Keratinocyte (primary cell): ENCODE measurements at regions not wholly inside any gene's neighbourhood (a gene's known extent, or its start where the extent isn't known, plus 50 kb on each side); places are given as distances from the start of the nearest gene placed in this dataset.
"Not testable (repeated sequence)": the region's sequence is repeated elsewhere in the genome, so short reads cannot be mapped to it uniquely, and the experiment has no call there.

Experiments
- DNase-seq: peaks from one replicate; pipeline ENCODE4 v3.0.0-alpha.2; 2011; ENCODE audit warnings: low read depth, missing footprints, low spot score
- FAIRE-seq: peaks from 2 replicates; lab custom pipeline; 2011; peaks lifted over from hg19 to GRCh38; lab: Jason Lieb, UNC
- H2AFZ ChIP-seq: 2 replicates; pipeline ENCODE4 v1.6.0; 2012; ENCODE audit warnings: low read length, control low read depth, inconsistent platforms; ENCODE audit not compliant: control insufficient read depth
- H3K27ac ChIP-seq: 2 replicates; pipeline ENCODE4 v1.5.1; 2011; ENCODE audit warnings: low read length; ENCODE audit not compliant: control insufficient read depth, insufficient read depth
- H3K27me3 ChIP-seq: 3 replicates; pipeline ENCODE4 v1.6.0; 2011; ENCODE audit warnings: low read length; ENCODE audit not compliant: control insufficient read depth, insufficient read depth; ENCODE audit errors: extremely low read depth
- H3K36me3 ChIP-seq, 2 experiments: 2 replicates in 1 of 2; 3 replicates in 1 of 2; pipeline ENCODE4 v1.5.1; 2011; ENCODE audit warnings: low read length in 2 of 2, mild to moderate bottlenecking in 1 of 2; ENCODE audit not compliant: control insufficient read depth in 2 of 2, insufficient read depth in 2 of 2; ENCODE audit errors: extremely low read depth in 1 of 2
- H3K4me1 ChIP-seq: 3 replicates; pipeline ENCODE4 v1.5.1; 2011; ENCODE audit warnings: low read length; ENCODE audit not compliant: control insufficient read depth, insufficient read depth; ENCODE audit errors: extremely low read depth
- H3K4me2 ChIP-seq: 3 replicates; pipeline ENCODE4 v1.6.0; 2011; ENCODE audit warnings: low read depth, low read length; ENCODE audit not compliant: control insufficient read depth, insufficient read depth; ENCODE audit errors: extremely low read depth
- H3K4me3 ChIP-seq, 3 experiments: fragments of 200-600 bp in 1 of 3; sonication (generic) in 1 of 3; 2 replicates in 2 of 3; 3 replicates in 1 of 3; pipeline ENCODE4 v1.5.1; 2011 to 2016; ENCODE audit warnings: low read length in 3 of 3, mild to moderate bottlenecking in 3 of 3, control low read depth in 2 of 3, inconsistent platforms in 1 of 3, low read depth in 1 of 3, mixed read lengths in 1 of 3, mixed run types in 1 of 3, moderate library complexity in 1 of 3; ENCODE audit not compliant: control insufficient read depth in 2 of 3, insufficient read depth in 2 of 3; ENCODE audit errors: extremely low read depth in 1 of 3
- H3K79me2 ChIP-seq: 2 replicates; pipeline ENCODE4 v1.6.0; 2012; ENCODE audit warnings: low read length; ENCODE audit not compliant: control insufficient read depth, insufficient read depth
- H3K9ac ChIP-seq: 3 replicates; pipeline ENCODE4 v1.6.0; 2011; ENCODE audit warnings: low read length; ENCODE audit not compliant: control insufficient read depth, insufficient read depth; ENCODE audit errors: extremely low read depth
- H3K9me1 ChIP-seq: 3 replicates; pipeline ENCODE4 v1.6.0; 2011; ENCODE audit warnings: low read length; ENCODE audit not compliant: control insufficient read depth, insufficient read depth; ENCODE audit errors: extremely low read depth
- H3K9me3 ChIP-seq: 2 replicates; pipeline ENCODE4 v1.5.1; 2012; ENCODE audit warnings: low read depth, low read length; ENCODE audit not compliant: control insufficient read depth
- H4K20me1 ChIP-seq: 3 replicates; pipeline ENCODE4 v1.6.0; 2011; ENCODE audit warnings: low read length; ENCODE audit not compliant: control insufficient read depth, insufficient read depth; ENCODE audit errors: extremely low read depth
- CTCF ChIP-seq, 3 experiments: IDR thresholded peaks in 1 of 3; conservative IDR thresholded peaks in 1 of 3; optimal IDR thresholded peaks in 1 of 3; 2 replicates in 2 of 3; 3 replicates in 1 of 3; pipeline versions ENCODE3 to v1.5.1; 2011; ENCODE audit warnings: low read length in 3 of 3, mild to moderate bottlenecking in 3 of 3, moderate library complexity in 2 of 3, control low read depth in 1 of 3, inconsistent platforms in 1 of 3; ENCODE audit not compliant: insufficient read depth in 2 of 3; ENCODE audit errors: extremely low read depth in 1 of 3
- EZH2 ChIP-seq: IDR thresholded peaks from one replicate; pipeline ENCODE4 v1.6.1; 2012; ENCODE audit warnings: inconsistent platforms, mild to moderate bottlenecking, low read length, moderate library complexity
- dilution Hi-C: fragments of 300-500 bp; cut with MboI; formaldehyde crosslinking; loops from one replicate; pipeline ENCODE4 v1.7.0; 2020; ENCODE audit warnings: low sequenced_read_pairs; ENCODE audit not compliant: extremely low pct_ligation_motif_present

GRCh38 chr6:111927321-111927720 lies 54.1 kb upstream of the FYN start:
- H3K4me1 ChIP-seq, result peaks cover 14% of the 10 kb centered on the region
- no peaks in the 10 kb centered on the region for H3K27me3 ChIP-seq
- no peak overlapping the region for H3K4me3 ChIP-seq
- no peak overlapping the region for H3K4me2 ChIP-seq
- dilution Hi-C loops, result no loop called here
- no peak overlapping the region for H3K27ac ChIP-seq
- H2AFZ ChIP-seq, result no peak overlapping the region
- no peak for DNase-seq
- TF ChIP-seq CTCF (optimal IDR thresholded peaks at IDR 0.05 in 1 of 3, IDR thresholded peaks at IDR 0.05 in 1 of 3, conservative IDR thresholded peaks at IDR 0.05 in 1 of 3; ENCODE audit: extremely low read depth in 1 of 3, insufficient read depth in 2 of 3, low read length in 3 of 3) (no peak), EZH2 (no peak)
- H3K9ac ChIP-seq, result no peak overlapping the region
- no peaks in the 10 kb centered on the region for H4K20me1 ChIP-seq
- H3K79me2 ChIP-seq, result no peaks in the 10 kb centered on the region
- FAIRE-seq, result no peak
- H3K9me3 ChIP-seq, result no peaks in the 10 kb centered on the region
- no peaks in the 10 kb centered on the region for H3K9me1 ChIP-seq
- no peaks in the 10 kb centered on the region for H3K36me3 ChIP-seq

DNA sequence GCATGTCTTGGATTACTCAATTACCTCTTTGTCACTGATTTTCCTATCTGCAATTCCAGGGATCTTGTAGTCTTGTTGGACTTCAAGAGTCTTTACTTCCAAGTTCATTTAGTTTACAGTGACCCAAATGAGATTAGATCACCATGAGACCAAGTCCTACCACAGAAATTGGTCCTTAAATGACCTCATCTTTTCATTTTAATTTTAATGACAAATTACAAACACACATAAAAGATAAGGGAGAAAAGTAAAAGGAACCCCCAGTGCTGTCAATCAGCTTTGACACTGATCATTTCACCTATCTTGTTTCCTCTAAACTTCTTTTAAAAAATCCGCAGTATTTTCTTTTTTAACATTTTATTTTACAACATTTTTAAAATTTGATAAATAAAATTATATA lies 54.9 kb upstream of the FYN start:
- no peaks in the 10 kb centered on the region for H3K36me3 ChIP-seq
- H3K4me2 ChIP-seq, result no peak overlapping the region
- no peak for FAIRE-seq
- dilution Hi-C loops, result no loop called here
- H2AFZ ChIP-seq, result no peak overlapping the region
- no peaks in the 10 kb centered on the region for H3K27me3 ChIP-seq
- H3K79me2 ChIP-seq, result no peaks in the 10 kb centered on the region
- peaks cover 9% of the 10 kb centered on the region for H3K4me1 ChIP-seq
- TF ChIP-seq EZH2 (no peak), CTCF (optimal IDR thresholded peaks at IDR 0.05 in 1 of 3, IDR thresholded peaks at IDR 0.05 in 1 of 3, conservative IDR thresholded peaks at IDR 0.05 in 1 of 3; ENCODE audit: extremely low read depth in 1 of 3, insufficient read depth in 2 of 3, low read length in 3 of 3) (no peak)
- no peak overlapping the region for H3K4me3 ChIP-seq
- no peaks in the 10 kb centered on the region for H3K9me3 ChIP-seq
- no peak for DNase-seq
- H3K9ac ChIP-seq, result no peak overlapping the region
- no peaks in the 10 kb centered on the region for H3K9me1 ChIP-seq
- H4K20me1 ChIP-seq, result no peaks in the 10 kb centered on the region
- H3K27ac ChIP-seq, result no peak overlapping the region

GRCh38 chr6:111934611-111935010 lies 61.4 kb upstream of the FYN start:
- H2AFZ ChIP-seq, H3K27me3 ChIP-seq, DNase-seq, H3K9ac ChIP-seq, H3K36me3 ChIP-seq, H3K4me1 ChIP-seq, H3K9me1 ChIP-seq, H3K4me2 ChIP-seq, H3K27ac ChIP-seq, H4K20me1 ChIP-seq, H3K9me3 ChIP-seq, FAIRE-seq, dilution Hi-C loops, H3K4me3 ChIP-seq, H3K79me2 ChIP-seq: not testable (repeated sequence)
